Parathyroid adenoma (tissue), 2 donors: ENCODE measurements at regions not wholly inside any gene's neighbourhood (a gene's known extent, or its start where the extent isn't known, plus 50 kb on each side); places are given as distances from the start of the nearest gene placed in this dataset.

Experiments
- H2AFZ ChIP-seq: fragments of 300-600 bp; sonication (generic); one replicate; pipeline ENCODE4 v1.7.0; 2017; ENCODE audit warnings: antibody characterized with exemption, mild to moderate bottlenecking
- H3K27ac ChIP-seq: fragments of 300-600 bp; sonication (generic); one replicate; pipeline ENCODE4 v1.7.0; 2017
- H3K27me3 ChIP-seq: fragments of 300-600 bp; sonication (generic); one replicate; pipeline ENCODE4 v1.7.0; 2017; ENCODE audit warnings: low read length; ENCODE audit not compliant: control insufficient read depth, insufficient read depth
- H3K36me3 ChIP-seq: fragments of 300-600 bp; sonication (generic); one replicate; pipeline ENCODE4 v1.7.0; 2017; ENCODE audit warnings: low read length; ENCODE audit not compliant: control insufficient read depth, insufficient read depth
- H3K4me1 ChIP-seq: fragments of 300-600 bp; sonication (generic); one replicate; pipeline ENCODE4 v1.7.0; 2017; ENCODE audit warnings: control low read depth
- H3K4me2 ChIP-seq: fragments of 300-600 bp; sonication (generic); one replicate; pipeline ENCODE4 v1.7.0; 2017; ENCODE audit warnings: low read length
- H3K4me3 ChIP-seq: fragments of 300-600 bp; sonication (generic); one replicate; pipeline ENCODE4 v1.7.0; 2017; ENCODE audit warnings: low read depth, low read length
- H3K79me2 ChIP-seq: fragments of 300-600 bp; sonication (generic); one replicate; pipeline ENCODE4 v1.7.0; 2017; ENCODE audit warnings: control low read depth
- H3K9ac ChIP-seq: fragments of 300-600 bp; sonication (generic); one replicate; pipeline ENCODE4 v1.7.0; 2017; ENCODE audit warnings: mild to moderate bottlenecking
- H3K9me3 ChIP-seq: fragments of 300-600 bp; sonication (generic); one replicate; pipeline ENCODE4 v1.7.0; 2017; ENCODE audit warnings: low read length; ENCODE audit not compliant: control insufficient read depth
- CTCF ChIP-seq: fragments of 300-600 bp; sonication (generic); IDR thresholded peaks from one replicate; pipeline ENCODE4 v1.7.0; 2017; ENCODE audit warnings: antibody characterized with exemption, mild to moderate bottlenecking
- donor health status: primary hyperparathyroidism.

DNA sequence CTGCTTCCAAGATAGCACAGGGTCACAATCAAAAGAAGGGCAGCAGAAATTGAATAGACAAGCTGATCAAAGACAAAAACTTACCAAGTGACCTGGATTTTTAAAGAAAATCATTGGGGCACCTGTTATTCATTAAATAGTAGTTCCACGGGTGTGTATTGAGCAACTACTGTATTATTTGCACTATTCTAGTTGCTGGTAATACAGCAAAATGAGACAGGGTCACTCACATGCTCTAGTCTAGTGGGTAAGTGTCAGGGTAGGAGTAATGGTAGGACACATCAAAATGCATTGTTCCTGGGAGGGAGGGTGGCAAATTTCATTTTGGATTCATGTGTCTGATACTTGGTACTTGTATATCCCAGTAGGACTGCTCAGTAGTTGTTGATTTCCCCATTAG, 127.9 kb downstream of the SQOR start:
- Histone ChIP-seq H3K79me2 (no peaks in the 10 kb centered on the region), H3K9me3 (no peaks in the 10 kb centered on the region), H3K4me3 (no peak overlapping the region), H3K4me2 (no peak overlapping the region), H3K27me3 (no peaks in the 10 kb centered on the region), H3K9ac (no peak overlapping the region), H3K36me3 (no peaks in the 10 kb centered on the region), H2AFZ (no peak overlapping the region), H3K27ac (no peak overlapping the region), H3K4me1 (no peaks in the 10 kb centered on the region)
- TF ChIP-seq CTCF, result no peak

DNA sequence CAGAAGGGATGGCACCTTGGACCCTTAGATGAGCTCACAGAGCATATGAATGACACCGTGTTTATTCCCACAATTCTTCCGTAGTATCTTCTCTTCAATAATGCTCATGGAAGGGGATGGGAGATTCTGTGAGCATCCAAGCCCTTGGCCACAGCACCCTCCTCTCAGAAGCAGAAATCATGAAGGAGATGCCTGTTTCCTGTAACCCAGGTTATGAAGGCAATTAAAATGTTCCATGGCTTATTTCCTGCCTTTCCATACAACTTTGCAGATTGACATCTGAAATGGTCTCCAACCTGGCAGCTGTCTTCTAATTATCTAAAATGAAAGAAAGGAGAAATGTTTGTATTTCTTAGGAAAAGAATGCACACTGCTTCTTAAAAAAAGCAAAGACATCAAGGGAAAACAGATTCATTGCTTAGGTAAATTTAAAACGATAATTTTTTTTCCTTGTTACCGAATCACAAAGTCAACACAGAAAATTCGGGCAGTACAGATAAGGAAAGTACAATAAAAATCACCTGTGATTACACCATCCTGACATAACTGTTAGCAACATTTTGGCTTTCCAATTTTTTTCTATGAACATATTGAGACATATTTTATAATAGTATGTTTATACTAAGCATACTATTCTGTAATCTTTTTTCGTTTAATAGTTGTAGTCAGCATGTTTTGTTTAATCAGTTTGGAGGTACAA, 128.5 kb downstream of the SQOR start:
- TF ChIP-seq CTCF, result no peak
- no peak overlapping the region for H2AFZ ChIP-seq
- H3K4me3 ChIP-seq, result no peak overlapping the region
- no peak overlapping the region for H3K9ac ChIP-seq
- H3K27ac ChIP-seq, result no peak overlapping the region
- no peak overlapping the region for H3K4me2 ChIP-seq
- H3K4me1 ChIP-seq, result no peaks in the 10 kb centered on the region
- no peaks in the 10 kb centered on the region for H3K79me2 ChIP-seq
- H3K27me3 ChIP-seq, result no peaks in the 10 kb centered on the region
- H3K36me3 ChIP-seq, result no peaks in the 10 kb centered on the region
- H3K9me3 ChIP-seq, result no peaks in the 10 kb centered on the region

- H3K4me1 ChIP-seq, result no peaks in the 10 kb centered on the region
- no peak overlapping the region for H3K4me2 ChIP-seq
- no peak overlapping the region for H3K27ac ChIP-seq
- no peak overlapping the region for H3K4me3 ChIP-seq
- H2AFZ ChIP-seq, result no peak overlapping the region
- no peaks in the 10 kb centered on the region for H3K79me2 ChIP-seq
- H3K27me3 ChIP-seq, result no peaks in the 10 kb centered on the region
- TF ChIP-seq CTCF, result no peak
- H3K9ac ChIP-seq, result no peak overlapping the region
- H3K9me3 ChIP-seq, result no peaks in the 10 kb centered on the region
- H3K36me3 ChIP-seq, result no peaks in the 10 kb centered on the region
These were observed 138.3 kb downstream of the SQOR start for GRCh38 chr15:45773149-45773548.

- H2AFZ ChIP-seq, result no peak overlapping the region
- no peak overlapping the region for H3K9ac ChIP-seq
- TF ChIP-seq CTCF, result no peak
- H3K4me3 ChIP-seq, result no peak overlapping the region
- H3K27ac ChIP-seq, result no peak overlapping the region
- H3K9me3 ChIP-seq, result no peaks in the 10 kb centered on the region
- H3K27me3 ChIP-seq, result no peaks in the 10 kb centered on the region
- H3K4me1 ChIP-seq, result no peaks in the 10 kb centered on the region
- H3K4me2 ChIP-seq, result no peak overlapping the region
- H3K36me3 ChIP-seq, result no peaks in the 10 kb centered on the region
- H3K79me2 ChIP-seq, result no peaks in the 10 kb centered on the region
These were observed 141.9 kb downstream of the SQOR start for GRCh38 chr15:45776772-45777171.

DNA sequence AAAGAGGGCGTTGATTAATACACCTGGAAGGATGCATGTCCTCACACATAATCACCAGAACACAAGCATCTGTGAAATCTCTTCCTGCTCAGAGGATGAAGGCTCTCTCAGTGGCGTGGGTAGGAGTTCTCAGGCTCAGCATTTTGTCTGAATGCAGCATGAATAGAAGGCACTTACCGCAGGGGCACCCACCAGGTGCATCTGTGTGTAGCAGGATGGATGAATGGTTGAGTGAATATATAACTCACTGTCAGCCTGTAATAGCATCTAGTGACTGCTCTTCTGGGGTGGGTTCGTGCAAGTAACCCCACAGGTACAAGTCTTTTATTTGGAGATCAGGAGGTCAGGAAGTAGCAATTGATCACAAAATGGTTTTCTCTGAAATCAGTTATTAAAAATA, 143.0 kb downstream of the SQOR start:
- H2AFZ ChIP-seq, result no peak overlapping the region
- H3K9me3 ChIP-seq, result no peaks in the 10 kb centered on the region
- no peak overlapping the region for H3K27ac ChIP-seq
- H3K27me3 ChIP-seq, result no peaks in the 10 kb centered on the region
- no peak overlapping the region for H3K9ac ChIP-seq
- no peaks in the 10 kb centered on the region for H3K4me1 ChIP-seq
- no peak for TF ChIP-seq CTCF
- no peaks in the 10 kb centered on the region for H3K79me2 ChIP-seq
- no peak overlapping the region for H3K4me3 ChIP-seq
- H3K36me3 ChIP-seq, result no peaks in the 10 kb centered on the region
- H3K4me2 ChIP-seq, result no peak overlapping the region
